ENCODE measurements at regions not wholly inside any gene's neighbourhood (a gene's known extent, or its start where the extent isn't known, plus 50 kb on each side); places are given as distances from the start of the nearest gene placed in this dataset.

GRCh38 chr4:96241819-96242218 is 401.9 kb downstream of the PDHA2 start:
- no peak for TF ChIP-seq EZH2phosphoT487 (IDR thresholded peaks at IDR 0.05; ENCODE audit: borderline replicate concordance, low read depth, low read length)
- no peak for TF ChIP-seq CTCF (conservative IDR thresholded peaks at IDR 0.05; ENCODE audit: low read length)
- Histone ChIP-seq H4K20me1 (ENCODE audit: insufficient read depth, low read length) (no peaks in the 10 kb centered on the region), H3K4me3 (ENCODE audit: low read depth, low read length, poor library complexity, severe bottlenecking) (no peak overlapping the region), H2AFZ (ENCODE audit: low read length) (no peak overlapping the region), H3K27ac (ENCODE audit: low read depth, low read length, poor library complexity, severe bottlenecking) (no peak overlapping the region), H3K79me2 (ENCODE audit: insufficient read depth, low read depth, low read length) (no peaks in the 10 kb centered on the region), H3K36me3 (ENCODE audit: insufficient read depth, low read length) (no peaks in the 10 kb centered on the region), H3K4me1 (ENCODE audit: insufficient read depth, low read length, poor library complexity, severe bottlenecking) (no peaks in the 10 kb centered on the region), H3K4me2 (ENCODE audit: low read length) (no peak overlapping the region), H3K9me3 (ENCODE audit: low read length) (no peaks in the 10 kb centered on the region), H3K9me2 (ENCODE audit: insufficient read depth, low read length) (no peaks in the 10 kb centered on the region)
- intact Hi-C loops (cut with micrococcal nuclease; ENCODE audit: unreplicated experiment) = no loop called here
- POLR2A ChIA-PET = no interaction called here
- no TSS peak for BruUV-seq (replicated peaks)
- DNase-seq (ENCODE audit: low spot score) = no peak
- CTCF ChIA-PET (ENCODE audit: unreplicated experiment) = no interaction called here

- Histone ChIP-seq H3K4me3 (ENCODE audit: low read depth, low read length, poor library complexity, severe bottlenecking) (no peak overlapping the region), H3K27ac (ENCODE audit: low read depth, low read length, poor library complexity, severe bottlenecking) (no peak overlapping the region), H3K4me2 (ENCODE audit: low read length) (no peak overlapping the region), H3K9me3 (ENCODE audit: low read length) (no peaks in the 10 kb centered on the region), H3K9me2 (ENCODE audit: insufficient read depth, low read length) (no peaks in the 10 kb centered on the region), H3K79me2 (ENCODE audit: insufficient read depth, low read depth, low read length) (no peaks in the 10 kb centered on the region), H3K4me1 (ENCODE audit: insufficient read depth, low read length, poor library complexity, severe bottlenecking) (no peaks in the 10 kb centered on the region), H2AFZ (ENCODE audit: low read length) (no peak overlapping the region), H4K20me1 (ENCODE audit: insufficient read depth, low read length) (no peaks in the 10 kb centered on the region), H3K36me3 (ENCODE audit: insufficient read depth, low read length) (no peaks in the 10 kb centered on the region)
- BruUV-seq (replicated peaks) = no TSS peak
- intact Hi-C loops (cut with micrococcal nuclease; ENCODE audit: unreplicated experiment) = no loop called here
- POLR2A ChIA-PET = no interaction called here
- DNase-seq (ENCODE audit: low spot score) = no peak
- TF ChIP-seq CTCF (conservative IDR thresholded peaks at IDR 0.05; ENCODE audit: low read length) = no peak
- no peak for TF ChIP-seq EZH2phosphoT487 (IDR thresholded peaks at IDR 0.05; ENCODE audit: borderline replicate concordance, low read depth, low read length)
- CTCF ChIA-PET (ENCODE audit: unreplicated experiment) = no interaction called here
These were observed 407.2 kb downstream of the PDHA2 start for GRCh38 chr4:96247096-96247495.

- ChIA-PET CTCF (ENCODE audit: unreplicated experiment) (no interaction called here), POLR2A (no interaction called here)
- Histone ChIP-seq H3K79me2 (ENCODE audit: insufficient read depth, low read depth, low read length) (no peaks in the 10 kb centered on the region), H3K27ac (ENCODE audit: low read depth, low read length, poor library complexity, severe bottlenecking) (no peak overlapping the region), H3K36me3 (ENCODE audit: insufficient read depth, low read length) (no peaks in the 10 kb centered on the region), H3K4me1 (ENCODE audit: insufficient read depth, low read length, poor library complexity, severe bottlenecking) (no peaks in the 10 kb centered on the region), H3K9me2 (ENCODE audit: insufficient read depth, low read length) (no peaks in the 10 kb centered on the region), H3K9me3 (ENCODE audit: low read length) (no peaks in the 10 kb centered on the region), H2AFZ (ENCODE audit: low read length) (no peak overlapping the region), H3K4me2 (ENCODE audit: low read length) (no peak overlapping the region), H3K4me3 (ENCODE audit: low read depth, low read length, poor library complexity, severe bottlenecking) (no peak overlapping the region), H4K20me1 (ENCODE audit: insufficient read depth, low read length) (no peaks in the 10 kb centered on the region)
- DNase-seq (ENCODE audit: low spot score) = no peak
- intact Hi-C loops (cut with micrococcal nuclease; ENCODE audit: unreplicated experiment) = no loop called here
- no TSS peak for BruUV-seq (replicated peaks)
- TF ChIP-seq CTCF (conservative IDR thresholded peaks at IDR 0.05; ENCODE audit: low read length) (no peak), EZH2phosphoT487 (IDR thresholded peaks at IDR 0.05; ENCODE audit: borderline replicate concordance, low read depth, low read length) (no peak)
These were observed 408.3 kb downstream of the PDHA2 start for GRCh38 chr4:96248225-96248624.

Measured in OCI-LY7 (cell line).